ENCODE measurements at regions not wholly inside any gene's neighbourhood (a gene's known extent, or its start where the extent isn't known, plus 50 kb on each side); places are given as distances from the start of the nearest gene placed in this dataset.

GRCh38 chr17:53046781-53047180, 775.9 kb upstream of the KIF2B start:
- TF ChIP-seq CTCF (IDR thresholded peaks at IDR 0.05) = no peak
- Mint-ChIP-seq H3K9me3 (peaks cover 2% of the 10 kb centered on the region), H3K36me3 (ENCODE audit: low read depth) (no peaks in the 10 kb centered on the region), H3K4me3 (no peak overlapping the region), H3K27ac (no peak overlapping the region), H3K27me3 (no peaks in the 10 kb centered on the region), H3K4me1 (ENCODE audit: low read depth) (no peaks in the 10 kb centered on the region)
- ChIA-PET CTCF (no interaction called here), POLR2A (no interaction called here)
- no peak for ATAC-seq
- intact Hi-C loops (cut with micrococcal nuclease) = no loop called here
- no peak for DNase-seq

GRCh38 chr17:53039981-53040380, 782.7 kb upstream of the KIF2B start:
- no peak for TF ChIP-seq CTCF (IDR thresholded peaks at IDR 0.05)
- DNase-seq = no peak
- CTCF ChIA-PET = no interaction called here
- POLR2A ChIA-PET = no interaction called here
- Mint-ChIP-seq H3K4me1 (ENCODE audit: low read depth) (no peaks in the 10 kb centered on the region), H3K4me3 (no peak overlapping the region), H3K27ac (no peak overlapping the region), H3K36me3 (ENCODE audit: low read depth) (no peaks in the 10 kb centered on the region), H3K27me3 (no peaks in the 10 kb centered on the region), H3K9me3 (peaks cover 6% of the 10 kb centered on the region)
- intact Hi-C loops (cut with micrococcal nuclease) = no loop called here
- ATAC-seq = no peak

- CTCF ChIA-PET = no interaction called here
- H3K4me1 Mint-ChIP-seq (ENCODE audit: low read depth) = no peaks in the 10 kb centered on the region
- ATAC-seq (no peak), DNase-seq (no peak)
- TF ChIP-seq CTCF (IDR thresholded peaks at IDR 0.05) = no peak
- no peak overlapping the region for H3K4me3 Mint-ChIP-seq
- H3K27me3 Mint-ChIP-seq = no peaks in the 10 kb centered on the region
- no peaks in the 10 kb centered on the region for H3K36me3 Mint-ChIP-seq (ENCODE audit: low read depth)
- peaks cover 10% of the 10 kb centered on the region for H3K9me3 Mint-ChIP-seq
- intact Hi-C loops (cut with micrococcal nuclease) = no loop called here
- POLR2A ChIA-PET = no interaction called here
- no peak overlapping the region for H3K27ac Mint-ChIP-seq
These were observed 789.4 kb upstream of the KIF2B start for GRCh38 chr17:53033297-53033696.

GRCh38 chr17:53032861-53033271, 789.9 kb upstream of the KIF2B start:
- no peak for TF ChIP-seq CTCF (IDR thresholded peaks at IDR 0.05)
- ChIA-PET POLR2A (no interaction called here), CTCF (no interaction called here)
- no peak overlapping the region for H3K4me3 Mint-ChIP-seq
- intact Hi-C loops (cut with micrococcal nuclease) = no loop called here
- no peaks in the 10 kb centered on the region for H3K4me1 Mint-ChIP-seq (ENCODE audit: low read depth)
- H3K27ac Mint-ChIP-seq = no peak overlapping the region
- ATAC-seq (no peak), DNase-seq (peak; percentile 5)
- H3K36me3 Mint-ChIP-seq (ENCODE audit: low read depth) = no peaks in the 10 kb centered on the region
- H3K27me3 Mint-ChIP-seq = no peaks in the 10 kb centered on the region
- peaks cover 10% of the 10 kb centered on the region for H3K9me3 Mint-ChIP-seq

- Mint-ChIP-seq H3K4me3 (no peak overlapping the region), H3K4me1 (ENCODE audit: low read depth) (no peaks in the 10 kb centered on the region), H3K36me3 (ENCODE audit: low read depth) (no peaks in the 10 kb centered on the region), H3K27me3 (no peaks in the 10 kb centered on the region), H3K9me3 (peaks cover 7% of the 10 kb centered on the region), H3K27ac (no peak overlapping the region)
- intact Hi-C loops (cut with micrococcal nuclease) = no loop called here
- ChIA-PET CTCF (no interaction called here), POLR2A (no interaction called here)
- DNase-seq (no peak), ATAC-seq (no peak)
- TF ChIP-seq CTCF (IDR thresholded peaks at IDR 0.05) = no peak
These were observed 805.5 kb upstream of the KIF2B start for GRCh38 chr17:53017227-53017626.

All from activated CD8-positive, alpha-beta T cell treated with anti-CD3 and anti-CD28 coated beads for 36 hours (primary cell).